ENCODE measurements at regions not wholly inside any gene's neighbourhood (a gene's known extent, or its start where the extent isn't known, plus 50 kb on each side); places are given as distances from the start of the nearest gene placed in this dataset.

- intact Hi-C loops (cut with DNase I; ENCODE audit: low total_unique reads): no loop called here
- 79 to 85% (median 82%) methylated on average over 4 of the region's 4 CpGs for WGBS, 5 donors
Measured at GRCh38 chr5:124352312-124352711, 394.1 kb downstream of the ZNF608 start.

GRCh38 chr5:124349931-124350330, 396.5 kb downstream of the ZNF608 start:
- no peak overlapping the region for H3K27ac ChIP-seq
- no peak for DNase-seq
- WGBS, 5 donors: 90 to 93% (median 92%) methylated on average over 4 of the region's 4 CpGs
- TF ChIP-seq CTCF (IDR thresholded peaks at IDR 0.05) (no peak), POLR2AphosphoS5 (IDR thresholded peaks at IDR 0.05) (no peak), EP300 (IDR thresholded peaks at IDR 0.05) (no peak), POLR2A (IDR thresholded peaks at IDR 0.05) (no peak)
- no peak overlapping the region for H3K4me3 ChIP-seq
- no peaks in the 10 kb centered on the region for H3K27me3 ChIP-seq
- H3K9me3 ChIP-seq: no peaks in the 10 kb centered on the region
- no peaks in the 10 kb centered on the region for H3K36me3 ChIP-seq
- no peaks in the 10 kb centered on the region for H3K4me1 ChIP-seq
- intact Hi-C loops (cut with DNase I; ENCODE audit: low total_unique reads): no loop called here

More at GRCh38 chr5:124352312-124352711, 394.1 kb downstream of the ZNF608 start:
- Histone ChIP-seq H3K9me3 (no peaks in the 10 kb centered on the region), H3K27me3 (no peaks in the 10 kb centered on the region), H3K27ac (no peak overlapping the region), H3K4me3 (no peak overlapping the region), H3K4me1 (no peaks in the 10 kb centered on the region), H3K36me3 (no peaks in the 10 kb centered on the region)
- DNase-seq: no peak
- TF ChIP-seq POLR2AphosphoS5 (IDR thresholded peaks at IDR 0.05): no peak
- TF ChIP-seq CTCF (IDR thresholded peaks at IDR 0.05): no peak
- TF ChIP-seq POLR2A (IDR thresholded peaks at IDR 0.05): no peak

- peak in 1 of 2 donors; percentile 11 for DNase-seq
- intact Hi-C loops (cut with DNase I; ENCODE audit: low total_unique reads): no loop called here
- no peaks in the 10 kb centered on the region for H3K27me3 ChIP-seq
- no peak overlapping the region for H3K4me3 ChIP-seq
- TF ChIP-seq EP300 (IDR thresholded peaks at IDR 0.05) (no peak), POLR2AphosphoS5 (IDR thresholded peaks at IDR 0.05) (peak in 1 of 3 donors; percentile 45)
- no peaks in the 10 kb centered on the region for H3K36me3 ChIP-seq
- 75 to 91% (median 86%) methylated on average over 5 of the region's 5 CpGs for WGBS, 5 donors
- H3K9me3 ChIP-seq: no peaks in the 10 kb centered on the region
- H3K4me1 ChIP-seq: peaks cover 4 to 21% (median 19%) of the 10 kb centered on the region in 4 donors
- peak overlapping the region in 2 of 5 donors; percentile 7 to 18 for H3K27ac ChIP-seq
Measured at GRCh38 chr5:124343451-124343867, 403.0 kb downstream of the ZNF608 start.

- Histone ChIP-seq H3K36me3 (no peaks in the 10 kb centered on the region), H3K27ac (peak overlapping the region in 2 of 5 donors; percentile 18 to 27), H3K4me1 (peaks cover 4 to 21% (median 19%) of the 10 kb centered on the region in 4 donors), H3K4me3 (no peak overlapping the region), H3K9me3 (no peaks in the 10 kb centered on the region), H3K27me3 (no peaks in the 10 kb centered on the region)
- WGBS, 5 donors: 46 to 79% (median 56%) methylated on average over 1 of the region's 1 CpG
- intact Hi-C loops (cut with DNase I; ENCODE audit: low total_unique reads): no loop called here
- no peak for TF ChIP-seq EP300 (IDR thresholded peaks at IDR 0.05)
- no peak for TF ChIP-seq CTCF (IDR thresholded peaks at IDR 0.05)
- peak in 1 of 2 donors; percentile 7 for DNase-seq
Measured at GRCh38 chr5:124342986-124343385, 403.5 kb downstream of the ZNF608 start.

GRCh38 chr5:124342584-124342983, 403.9 kb downstream of the ZNF608 start:
- peak in 1 of 2 donors; percentile 45 for DNase-seq
- no peak overlapping the region for H3K4me3 ChIP-seq
- H3K4me1 ChIP-seq: peaks cover 4 to 21% (median 19%) of the 10 kb centered on the region in 4 donors
- no peaks in the 10 kb centered on the region for H3K36me3 ChIP-seq
- TF ChIP-seq POLR2A (IDR thresholded peaks at IDR 0.05) (no peak), POLR2AphosphoS5 (IDR thresholded peaks at IDR 0.05) (no peak), EP300 (IDR thresholded peaks at IDR 0.05) (no peak), CTCF (IDR thresholded peaks at IDR 0.05) (no peak)
- no peaks in the 10 kb centered on the region for H3K9me3 ChIP-seq
- intact Hi-C loops (cut with DNase I; ENCODE audit: low total_unique reads): no loop called here
- H3K27ac ChIP-seq: peak overlapping the region in 2 of 5 donors; percentile 18 to 27
- WGBS, 5 donors: 78 to 84% (median 82%) methylated on average over 7 of the region's 7 CpGs
- no peaks in the 10 kb centered on the region for H3K27me3 ChIP-seq

Measured in stomach (tissue), 8 donors.